Keratinocyte (primary cell): ENCODE measurements at regions not wholly inside any gene's neighbourhood (a gene's known extent, or its start where the extent isn't known, plus 50 kb on each side); places are given as distances from the start of the nearest gene placed in this dataset.

Source experiments
- EZH2 ChIP-seq: IDR thresholded peaks from one replicate; pipeline ENCODE4 v1.6.1; 2012; ENCODE audit warnings: inconsistent platforms, mild to moderate bottlenecking, low read length, moderate library complexity
- TF ChIP-seq, protein P1 (sequence below), 3 experiments: IDR thresholded peaks in 1 of 3; conservative IDR thresholded peaks in 1 of 3; optimal IDR thresholded peaks in 1 of 3; 2 replicates in 2 of 3; 3 replicates in 1 of 3; pipeline versions ENCODE3 to v1.5.1; 2011; ENCODE audit warnings: low read length in 3 of 3, mild to moderate bottlenecking in 3 of 3, moderate library complexity in 2 of 3, control low read depth in 1 of 3, inconsistent platforms in 1 of 3; ENCODE audit not compliant: insufficient read depth in 2 of 3; ENCODE audit errors: extremely low read depth in 1 of 3

DNA sequence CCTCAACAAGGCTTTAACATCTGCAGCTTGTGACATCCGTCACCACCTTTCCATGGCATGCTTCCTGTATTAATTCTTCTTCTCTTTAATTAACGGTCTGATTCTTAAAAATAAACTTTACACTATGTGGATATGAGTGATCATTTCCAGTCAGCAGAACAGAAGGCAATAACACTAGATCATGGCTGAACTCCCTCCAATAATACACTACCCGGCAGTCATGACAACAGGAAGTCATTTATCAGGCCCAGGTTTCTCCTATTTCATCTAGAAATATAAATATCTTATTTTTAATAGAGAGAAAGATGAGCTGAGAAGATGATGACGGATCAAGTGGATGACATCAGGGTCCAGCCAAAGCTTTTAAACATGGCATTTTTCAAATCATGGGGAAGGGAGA lies 792.2 kb downstream of the SLC4A3 start:
- TF ChIP-seq, protein P1, sequence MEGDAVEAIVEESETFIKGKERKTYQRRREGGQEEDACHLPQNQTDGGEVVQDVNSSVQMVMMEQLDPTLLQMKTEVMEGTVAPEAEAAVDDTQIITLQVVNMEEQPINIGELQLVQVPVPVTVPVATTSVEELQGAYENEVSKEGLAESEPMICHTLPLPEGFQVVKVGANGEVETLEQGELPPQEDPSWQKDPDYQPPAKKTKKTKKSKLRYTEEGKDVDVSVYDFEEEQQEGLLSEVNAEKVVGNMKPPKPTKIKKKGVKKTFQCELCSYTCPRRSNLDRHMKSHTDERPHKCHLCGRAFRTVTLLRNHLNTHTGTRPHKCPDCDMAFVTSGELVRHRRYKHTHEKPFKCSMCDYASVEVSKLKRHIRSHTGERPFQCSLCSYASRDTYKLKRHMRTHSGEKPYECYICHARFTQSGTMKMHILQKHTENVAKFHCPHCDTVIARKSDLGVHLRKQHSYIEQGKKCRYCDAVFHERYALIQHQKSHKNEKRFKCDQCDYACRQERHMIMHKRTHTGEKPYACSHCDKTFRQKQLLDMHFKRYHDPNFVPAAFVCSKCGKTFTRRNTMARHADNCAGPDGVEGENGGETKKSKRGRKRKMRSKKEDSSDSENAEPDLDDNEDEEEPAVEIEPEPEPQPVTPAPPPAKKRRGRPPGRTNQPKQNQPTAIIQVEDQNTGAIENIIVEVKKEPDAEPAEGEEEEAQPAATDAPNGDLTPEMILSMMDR (optimal IDR thresholded peaks at IDR 0.05 in 1 of 3, IDR thresholded peaks at IDR 0.05 in 1 of 3, conservative IDR thresholded peaks at IDR 0.05 in 1 of 3; ENCODE audit: extremely low read depth in 1 of 3, insufficient read depth in 2 of 3, low read length in 3 of 3) = no peak
- no peak for TF ChIP-seq EZH2
